ENCODE measurements at regions not wholly inside any gene's neighbourhood (a gene's known extent, or its start where the extent isn't known, plus 50 kb on each side); places are given as distances from the start of the nearest gene placed in this dataset.

GRCh38 chr6:112744827-112745226 lies 397.7 kb downstream of the RFPL4B start:
- TF ChIP-seq CTCF (IDR thresholded peaks at IDR 0.05) (no peak), POLR2AphosphoS5 (IDR thresholded peaks at IDR 0.05) (no peak)
